GM12891 (cell line): ENCODE measurements at regions not wholly inside any gene's neighbourhood (a gene's known extent, or its start where the extent isn't known, plus 50 kb on each side); places are given as distances from the start of the nearest gene placed in this dataset.

Source experiments
- PAX5 ChIP-seq: IDR thresholded peaks from 2 replicates; pipeline ENCODE4 v1.6.1; 2011; ENCODE audit warnings: low read length, moderate library complexity, mild to moderate bottlenecking; ENCODE audit not compliant: insufficient read depth, severe bottlenecking
- POLR2A ChIP-seq: IDR thresholded peaks from 2 replicates; pipeline ENCODE4 v1.6.1; 2011; ENCODE audit warnings: low read depth, low read length, control low read depth
- POLR2AphosphoS5 ChIP-seq: IDR thresholded peaks from 2 replicates; pipeline ENCODE4 v1.6.1; 2011; ENCODE audit warnings: low read depth, low read length, control low read depth
- TAF1 ChIP-seq: IDR thresholded peaks from 2 replicates; pipeline ENCODE4 v1.6.1; 2011; ENCODE audit warnings: low read depth, low read length, control low read depth

DNA sequence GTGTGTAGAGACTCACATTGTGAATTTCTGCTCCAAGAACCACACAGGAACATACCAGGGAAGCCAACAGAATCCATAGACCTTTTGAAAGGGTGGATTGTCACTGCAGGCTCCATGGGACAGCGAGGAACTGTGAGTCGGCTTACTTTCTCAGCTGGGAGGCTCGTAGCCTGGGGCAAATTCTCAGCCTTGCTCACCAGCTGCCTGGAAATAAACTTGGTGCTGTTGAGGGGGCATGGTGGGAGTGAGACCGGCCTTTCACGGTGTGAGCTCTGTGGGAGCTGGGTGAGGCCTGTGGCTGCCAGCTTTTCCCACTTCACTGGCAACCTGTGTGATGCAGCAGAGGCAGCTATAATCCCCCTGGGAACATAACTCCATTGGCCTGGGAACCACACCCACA is 146.6 kb upstream of the P2RY1 start:
- TF ChIP-seq TAF1 (no peak), POLR2AphosphoS5 (no peak), POLR2A (no peak), PAX5 (no peak)
